Fibroblast of the aortic adventitia (primary cell): ENCODE measurements at regions not wholly inside any gene's neighbourhood (a gene's known extent, or its start where the extent isn't known, plus 50 kb on each side); places are given as distances from the start of the nearest gene placed in this dataset.

Experiments
- DNase-seq: peaks from one replicate; pipeline ENCODE4 v3.0.0-alpha.2; 2010; ENCODE audit warnings: low read depth
- H3K4me3 ChIP-seq: 2 replicates; pipeline ENCODE4 v1.5.1; 2011; ENCODE audit warnings: low read depth, mild to moderate bottlenecking, control low read depth, low read length, moderate library complexity
- CTCF ChIP-seq: IDR thresholded peaks from 2 replicates; pipeline ENCODE4 v1.5.1; 2011; ENCODE audit warnings: mild to moderate bottlenecking, low read length, control low read depth, inconsistent platforms; ENCODE audit not compliant: insufficient read depth

GRCh38 chr11:15412054-15412453 is 297.3 kb downstream of the INSC start:
- no peak overlapping the region for H3K4me3 ChIP-seq
- DNase-seq = no peak
- no peak for TF ChIP-seq CTCF

- no peak for DNase-seq
- no peak for TF ChIP-seq CTCF
- no peak overlapping the region for H3K4me3 ChIP-seq
Observed at GRCh38 chr11:15418921-15419320, 304.2 kb downstream of the INSC start.

GRCh38 chr11:15419696-15420095 is 305.0 kb downstream of the INSC start:
- no peak overlapping the region for H3K4me3 ChIP-seq
- DNase-seq = no peak
- TF ChIP-seq CTCF = no peak

- DNase-seq = no peak
- H3K4me3 ChIP-seq = no peak overlapping the region
- TF ChIP-seq CTCF = no peak
Observed at GRCh38 chr11:15430381-15430780, 315.7 kb downstream of the INSC start.

GRCh38 chr11:15434529-15434928 is 319.8 kb downstream of the INSC start:
- DNase-seq = no peak
- TF ChIP-seq CTCF = no peak
- H3K4me3 ChIP-seq = no peak overlapping the region

- H3K4me3 ChIP-seq = no peak overlapping the region
- no peak for TF ChIP-seq CTCF
- DNase-seq = no peak
Observed at GRCh38 chr11:15446315-15446714, 331.6 kb downstream of the INSC start.

- no peak for DNase-seq
- no peak overlapping the region for H3K4me3 ChIP-seq
- TF ChIP-seq CTCF = no peak
Observed at GRCh38 chr11:15446929-15447328, 332.2 kb downstream of the INSC start.
